GM19463 (cell line): ENCODE measurements at regions not wholly inside any gene's neighbourhood (a gene's known extent, or its start where the extent isn't known, plus 50 kb on each side); places are given as distances from the start of the nearest gene placed in this dataset.

ENCODE experiments used
- ATAC-seq: cut with Tn5 transposase; IDR thresholded peaks from one replicate; pipeline ENCODE4 v1.9.1; 2021; ENCODE audit warnings: mild to moderate bottlenecking, moderate library complexity; ENCODE audit not compliant: unreplicated experiment

DNA sequence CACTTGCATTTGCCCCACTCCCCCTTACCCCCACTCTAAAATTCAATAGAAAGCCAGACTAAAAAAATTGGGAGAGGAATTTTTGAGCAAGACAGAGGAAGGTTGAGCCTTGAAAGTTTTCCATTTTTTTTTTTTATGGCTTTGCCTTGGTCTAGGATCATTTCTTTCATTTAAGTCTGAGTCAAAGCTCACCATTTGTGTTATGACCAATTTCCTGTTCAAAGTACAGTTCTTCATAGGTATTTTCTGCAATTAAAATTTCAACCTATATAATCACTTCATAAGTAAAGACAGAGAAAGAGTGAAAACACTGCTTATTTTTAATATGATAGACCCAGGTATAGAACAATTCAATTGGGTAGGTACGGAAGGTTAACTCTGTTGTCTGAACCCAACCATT, 436.6 kb upstream of the ADGRL2 start:
- no peak for ATAC-seq

DNA sequence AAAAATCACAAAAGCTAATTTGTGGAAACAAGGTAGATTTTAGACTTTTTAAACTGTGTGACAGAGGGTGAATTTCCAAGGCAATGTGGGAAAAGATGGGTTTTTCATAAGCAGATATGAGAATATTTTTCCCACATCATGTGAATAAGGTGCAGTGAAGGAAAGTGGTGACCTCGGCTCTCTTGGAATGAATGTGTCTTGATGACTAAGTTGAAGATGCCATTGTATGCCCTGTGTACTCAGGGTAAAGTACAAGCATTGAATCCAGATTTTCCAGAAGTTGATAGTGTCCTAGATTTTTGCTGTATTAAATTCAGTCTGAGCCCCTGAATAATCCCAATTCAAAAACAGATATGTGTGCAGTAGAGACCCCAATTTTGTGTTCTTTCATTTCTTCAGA, 442.6 kb upstream of the ADGRL2 start:
- ATAC-seq = no peak

- ATAC-seq = no peak
These were observed 448.9 kb upstream of the ADGRL2 start for GRCh38 chr1:81351864-81352263.

DNA sequence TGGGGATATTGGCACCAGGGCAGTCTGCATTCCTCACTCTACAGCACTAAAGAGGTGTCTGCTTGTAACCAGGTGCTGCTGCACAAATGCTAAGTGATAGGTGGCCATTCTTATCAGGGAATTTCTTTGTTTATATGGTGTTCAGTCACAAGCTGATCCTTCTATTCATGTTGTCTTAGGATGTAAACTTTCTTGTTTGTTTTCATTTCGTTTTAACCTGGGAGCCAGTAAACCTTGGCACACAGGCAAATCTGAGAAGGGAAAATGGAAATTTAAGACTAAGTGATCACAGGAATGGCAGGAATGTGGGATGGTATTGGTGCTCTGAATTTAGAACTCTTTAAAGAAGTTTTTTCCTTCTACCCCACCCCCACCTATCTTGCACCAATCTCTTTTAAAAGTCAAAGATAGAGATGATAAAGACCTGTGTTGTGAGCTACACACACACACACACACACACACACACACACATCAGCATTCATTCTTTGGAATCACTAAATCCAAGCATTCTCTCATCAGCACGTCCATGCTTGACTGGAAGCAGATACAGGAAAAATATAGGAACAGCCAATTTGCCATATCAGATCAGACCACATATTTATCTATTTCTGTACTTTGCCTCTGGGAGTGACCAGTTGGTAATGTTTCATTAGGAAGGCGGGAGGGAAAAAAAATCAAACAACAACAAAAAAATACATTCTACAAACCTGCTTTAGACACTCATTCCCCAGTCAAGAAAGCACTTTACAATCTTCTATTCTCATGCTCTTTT, 451.4 kb upstream of the ADGRL2 start:
- ATAC-seq = no peak

- no peak for ATAC-seq
These were observed 455.6 kb upstream of the ADGRL2 start for GRCh38 chr1:81345110-81345509.

DNA sequence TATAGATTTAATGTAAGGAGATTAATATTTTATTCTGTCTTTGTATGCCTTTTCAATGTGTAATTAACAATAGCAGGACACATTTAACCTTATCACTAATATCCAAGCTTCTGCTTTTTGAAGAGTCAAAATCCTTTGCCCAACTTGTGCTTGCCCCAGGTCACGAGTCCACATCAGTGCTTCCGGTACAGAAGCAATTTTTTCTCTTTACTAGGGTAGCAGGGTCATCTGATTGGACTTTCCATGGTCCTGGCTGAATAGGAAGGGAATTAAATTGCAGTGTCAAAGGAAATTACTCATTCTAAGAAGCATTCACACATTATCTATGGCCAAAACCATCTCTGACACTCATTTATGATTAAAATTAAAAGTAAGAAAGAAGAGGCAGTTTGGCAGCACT, 460.5 kb upstream of the ADGRL2 start:
- no peak for ATAC-seq

DNA sequence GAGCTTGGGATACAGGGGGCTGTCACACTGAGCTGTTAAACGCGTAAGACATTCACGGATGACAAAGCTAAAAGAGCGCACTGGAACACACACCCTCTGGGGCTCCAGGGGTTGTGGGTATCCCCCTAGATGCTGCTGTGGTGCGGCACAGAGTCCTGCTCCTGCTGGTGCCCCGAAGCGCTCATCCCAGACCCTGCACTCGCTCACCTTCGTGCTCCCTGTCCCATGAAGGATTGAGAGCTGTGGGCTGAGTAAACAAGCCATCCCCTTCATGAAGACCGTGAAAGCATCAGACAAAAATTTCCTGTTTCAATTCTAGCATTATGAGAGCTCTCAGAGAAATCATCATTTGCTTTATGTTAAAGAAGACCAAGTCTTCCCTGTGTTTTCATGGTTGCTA, 463.5 kb upstream of the ADGRL2 start:
- no peak for ATAC-seq

GRCh38 chr1:81335876-81336275, 464.9 kb upstream of the ADGRL2 start:
- ATAC-seq = no peak

DNA sequence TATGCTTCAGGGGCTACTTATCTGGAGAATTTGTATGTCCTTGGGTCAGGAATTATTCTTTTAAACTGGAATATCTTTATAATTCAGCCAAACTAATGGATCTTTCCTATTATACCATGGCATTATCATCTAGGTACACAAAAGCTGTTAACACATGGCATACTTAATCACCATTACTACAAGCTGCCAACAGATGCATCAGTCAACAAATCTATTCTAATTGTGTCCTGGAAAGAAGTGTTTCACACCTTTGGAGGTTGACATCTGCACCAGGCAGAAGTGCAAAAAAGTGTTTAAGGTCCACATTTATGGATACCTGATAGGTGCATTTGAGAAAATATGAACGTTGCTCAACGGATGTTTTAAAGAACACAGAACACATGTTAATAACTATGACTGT, 470.2 kb upstream of the ADGRL2 start:
- no peak for ATAC-seq

DNA sequence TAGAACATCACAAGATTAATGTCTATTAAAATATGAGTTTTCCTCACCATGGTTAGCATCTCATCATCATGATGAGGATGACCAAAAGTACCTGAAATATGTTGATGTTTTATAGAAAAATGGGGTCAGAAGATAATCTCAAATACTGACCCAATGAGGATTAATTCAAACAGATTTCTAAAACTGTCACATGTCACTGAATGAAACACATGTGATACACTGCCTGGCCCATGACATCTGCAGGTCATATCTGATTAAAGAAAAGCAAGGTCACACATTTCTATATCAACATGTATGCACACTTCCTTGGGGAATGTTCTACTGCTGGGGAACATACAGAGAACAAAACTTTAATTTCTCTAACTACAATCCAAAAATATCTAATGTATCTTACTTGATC, 470.6 kb upstream of the ADGRL2 start:
- ATAC-seq = no peak

DNA sequence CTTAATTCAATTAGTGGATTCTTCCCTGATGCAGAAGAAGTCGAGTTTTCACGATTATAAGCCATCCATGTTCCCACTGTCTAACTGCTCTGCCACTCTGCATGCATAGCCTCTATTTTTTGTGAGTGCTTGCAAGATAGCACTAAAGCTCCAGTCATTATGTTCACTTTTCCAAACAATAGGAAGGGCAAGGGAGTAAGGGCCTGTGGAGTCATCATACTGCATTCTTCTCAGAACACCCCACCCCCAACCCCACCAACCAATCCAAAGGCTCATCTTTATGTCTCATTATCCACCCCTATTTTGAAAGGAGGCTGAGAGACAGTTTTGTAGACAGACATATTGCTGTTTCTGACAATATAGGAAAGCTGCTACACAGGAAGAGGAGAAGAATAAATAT, 471.7 kb upstream of the ADGRL2 start:
- ATAC-seq = no peak

- no peak for ATAC-seq
These were observed 473.0 kb upstream of the ADGRL2 start for GRCh38 chr1:81327743-81328142.

- ATAC-seq = no peak
These were observed 473.5 kb upstream of the ADGRL2 start for GRCh38 chr1:81327103-81327710.

- no peak for ATAC-seq
These were observed 474.5 kb upstream of the ADGRL2 start for GRCh38 chr1:81326212-81326611.

- ATAC-seq = no peak
These were observed 475.3 kb upstream of the ADGRL2 start for GRCh38 chr1:81325397-81325796.

DNA sequence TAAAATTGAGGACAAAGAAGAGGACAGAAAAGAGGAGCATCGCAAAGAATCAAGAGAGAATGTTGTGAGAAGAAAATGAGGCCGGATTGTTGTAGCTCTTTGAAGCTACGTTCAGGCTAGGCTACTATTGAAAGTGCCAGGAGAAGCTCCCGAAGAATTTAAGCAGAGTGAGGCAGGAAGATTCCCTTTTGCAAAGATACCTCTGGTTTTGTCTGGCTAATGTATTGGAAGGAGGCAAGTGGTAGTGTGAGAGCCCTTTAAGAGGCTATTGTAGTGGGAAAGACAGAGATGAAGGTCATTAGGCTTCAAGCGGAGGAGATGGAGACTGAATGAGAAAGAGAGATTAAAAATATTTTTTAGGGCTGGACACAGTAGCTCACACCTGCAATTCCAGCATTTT, 476.9 kb upstream of the ADGRL2 start:
- ATAC-seq = no peak

DNA sequence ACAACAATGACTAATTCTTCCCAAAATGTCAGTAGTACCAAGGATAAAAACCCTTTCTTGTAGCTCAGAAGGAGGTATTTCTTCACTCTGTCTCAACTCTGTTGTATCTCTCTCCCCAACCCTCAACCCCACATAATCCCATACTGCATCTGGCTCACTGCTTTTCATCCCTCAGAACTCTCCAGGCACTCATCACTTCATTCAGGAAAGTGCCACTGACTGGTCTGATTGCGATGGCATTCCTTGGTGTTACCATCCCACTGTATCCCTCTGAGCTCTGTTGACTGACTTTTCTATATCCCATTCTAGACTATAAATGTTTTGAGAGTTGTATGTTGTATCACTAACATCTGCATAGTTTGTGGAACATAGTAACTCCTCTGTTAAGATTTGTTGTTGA, 483.5 kb upstream of the ADGRL2 start:
- ATAC-seq = no peak

- no peak for ATAC-seq
These were observed 486.1 kb upstream of the ADGRL2 start for GRCh38 chr1:81314513-81315233.

DNA sequence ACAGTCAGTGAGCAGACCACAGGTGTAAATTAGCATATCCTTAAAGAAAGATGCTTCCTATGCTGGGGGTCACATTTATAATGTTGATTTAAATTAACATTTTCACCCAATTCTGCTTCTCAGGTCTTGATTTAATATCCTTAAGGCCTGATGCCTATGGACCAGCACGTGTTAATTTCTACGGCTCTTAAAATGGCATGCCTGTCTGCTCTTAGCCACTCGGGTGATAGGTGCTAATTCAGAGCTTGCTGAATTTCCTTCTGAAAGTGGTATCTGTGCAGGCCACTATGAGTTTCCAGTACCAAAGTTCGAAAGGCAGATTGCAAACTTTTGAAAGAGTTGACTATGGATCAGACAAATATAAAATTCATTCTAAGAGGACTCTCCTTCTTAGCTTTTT, 487.4 kb upstream of the ADGRL2 start:
- ATAC-seq = no peak

- ATAC-seq = no peak
These were observed 488.4 kb upstream of the ADGRL2 start for GRCh38 chr1:81312272-81312754.

DNA sequence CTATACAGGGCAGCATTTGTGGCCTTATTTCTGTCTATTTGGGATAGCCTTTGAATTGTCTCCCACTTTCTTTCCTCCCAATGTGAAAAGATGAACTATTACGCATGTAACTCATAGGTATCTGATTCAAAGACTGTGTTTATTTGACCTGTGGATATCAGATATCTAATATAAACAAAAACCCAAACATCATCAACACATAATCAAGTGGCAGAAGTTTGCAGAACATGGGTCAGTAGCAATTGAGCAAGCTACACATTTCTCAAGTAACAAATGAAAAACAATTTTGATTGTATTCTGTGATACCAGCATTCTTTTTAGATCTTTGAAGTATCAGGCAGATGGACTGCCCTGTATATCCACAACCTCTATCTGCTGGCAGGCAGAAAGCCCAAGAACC, 490.5 kb upstream of the ADGRL2 start:
- no peak for ATAC-seq

- no peak for ATAC-seq
These were observed 492.5 kb upstream of the ADGRL2 start for GRCh38 chr1:81308191-81308590.
